ENCODE measurements at regions not wholly inside any gene's neighbourhood (a gene's known extent, or its start where the extent isn't known, plus 50 kb on each side); places are given as distances from the start of the nearest gene placed in this dataset.

DNA sequence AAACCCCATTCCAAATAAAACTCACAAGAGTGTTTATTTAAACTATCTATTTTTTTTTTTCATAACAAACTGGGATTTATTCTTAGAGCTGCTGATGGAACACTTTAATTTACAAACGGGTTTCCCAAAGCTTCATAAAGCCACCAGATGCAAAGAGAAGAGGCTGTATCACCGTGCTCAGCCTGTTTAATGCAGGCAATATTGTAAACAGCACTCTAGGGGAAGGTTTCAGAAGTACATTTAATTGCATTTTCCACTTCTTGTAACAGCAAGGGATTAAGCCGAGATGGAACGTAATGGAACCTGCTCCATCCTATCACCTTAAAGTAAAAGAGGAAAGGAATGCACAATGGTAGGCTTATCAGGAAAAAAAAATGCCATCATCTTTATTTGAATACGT, 550.6 kb upstream of the ARGLU1 start:
- no peak for DNase-seq
- no peaks in the 10 kb centered on the region for H3K9me3 ChIP-seq
- H3K4me3 ChIP-seq, result no peak overlapping the region
- H3K27ac ChIP-seq, result no peak overlapping the region
- H3K27me3 ChIP-seq, result no peaks in the 10 kb centered on the region
- TF ChIP-seq, protein P1, sequence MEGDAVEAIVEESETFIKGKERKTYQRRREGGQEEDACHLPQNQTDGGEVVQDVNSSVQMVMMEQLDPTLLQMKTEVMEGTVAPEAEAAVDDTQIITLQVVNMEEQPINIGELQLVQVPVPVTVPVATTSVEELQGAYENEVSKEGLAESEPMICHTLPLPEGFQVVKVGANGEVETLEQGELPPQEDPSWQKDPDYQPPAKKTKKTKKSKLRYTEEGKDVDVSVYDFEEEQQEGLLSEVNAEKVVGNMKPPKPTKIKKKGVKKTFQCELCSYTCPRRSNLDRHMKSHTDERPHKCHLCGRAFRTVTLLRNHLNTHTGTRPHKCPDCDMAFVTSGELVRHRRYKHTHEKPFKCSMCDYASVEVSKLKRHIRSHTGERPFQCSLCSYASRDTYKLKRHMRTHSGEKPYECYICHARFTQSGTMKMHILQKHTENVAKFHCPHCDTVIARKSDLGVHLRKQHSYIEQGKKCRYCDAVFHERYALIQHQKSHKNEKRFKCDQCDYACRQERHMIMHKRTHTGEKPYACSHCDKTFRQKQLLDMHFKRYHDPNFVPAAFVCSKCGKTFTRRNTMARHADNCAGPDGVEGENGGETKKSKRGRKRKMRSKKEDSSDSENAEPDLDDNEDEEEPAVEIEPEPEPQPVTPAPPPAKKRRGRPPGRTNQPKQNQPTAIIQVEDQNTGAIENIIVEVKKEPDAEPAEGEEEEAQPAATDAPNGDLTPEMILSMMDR (IDR thresholded peaks at IDR 0.05), result no peak
- TF ChIP-seq POLR2A (IDR thresholded peaks at IDR 0.05), result no peak
- no peaks in the 10 kb centered on the region for H3K4me1 ChIP-seq
- intact Hi-C loops (cut with DNase I; ENCODE audit: low total_unique reads), result no loop called here
- H3K36me3 ChIP-seq, result no peaks in the 10 kb centered on the region

DNA sequence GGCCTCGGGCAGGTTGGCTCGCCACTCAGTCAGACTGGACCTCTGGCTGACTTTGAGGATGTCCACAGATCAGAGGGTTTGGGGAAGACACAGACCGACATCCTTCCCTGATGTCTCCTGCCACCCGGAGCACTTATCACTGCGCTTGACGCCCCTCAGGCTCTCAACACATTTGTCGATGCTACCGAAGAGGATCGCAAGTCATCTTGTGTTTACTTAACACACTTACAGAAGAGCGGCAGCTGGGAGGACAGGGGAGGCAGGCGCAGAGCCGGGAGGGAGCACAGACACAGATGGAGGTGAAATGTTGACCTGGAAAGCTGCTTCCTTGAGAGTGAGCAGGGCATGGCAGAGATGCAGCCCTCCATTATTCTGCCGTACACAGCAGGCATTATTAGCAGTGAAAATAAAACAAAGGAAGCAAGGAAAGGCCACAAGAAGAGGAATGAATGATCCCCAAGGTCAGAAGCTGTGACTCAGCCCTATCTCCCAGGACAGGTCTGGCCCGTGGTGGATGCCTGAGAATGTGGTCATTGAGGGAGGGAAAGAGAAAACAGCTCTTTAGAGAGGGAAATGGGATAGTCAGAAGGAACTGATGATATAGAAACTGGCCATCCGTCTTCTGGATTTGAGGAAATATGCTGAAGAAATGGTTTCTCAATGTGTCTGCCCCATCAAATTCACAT, 549.5 kb upstream of the ARGLU1 start:
- intact Hi-C loops (cut with DNase I; ENCODE audit: low total_unique reads), result no loop called here
- Histone ChIP-seq H3K36me3 (no peaks in the 10 kb centered on the region), H3K27me3 (no peaks in the 10 kb centered on the region), H3K4me3 (no peak overlapping the region), H3K9me3 (no peaks in the 10 kb centered on the region), H3K27ac (no peak overlapping the region), H3K4me1 (no peaks in the 10 kb centered on the region)
- no peak for DNase-seq
- no peak for TF ChIP-seq POLR2A (IDR thresholded peaks at IDR 0.05)
- TF ChIP-seq, protein P1 (IDR thresholded peaks at IDR 0.05), result no peak

- no peak for DNase-seq
- no peak overlapping the region for H3K27ac ChIP-seq
- H3K4me1 ChIP-seq, result no peaks in the 10 kb centered on the region
- no peak for TF ChIP-seq POLR2A (IDR thresholded peaks at IDR 0.05)
- TF ChIP-seq, protein P1 (IDR thresholded peaks at IDR 0.05), result no peak
- no peaks in the 10 kb centered on the region for H3K27me3 ChIP-seq
- intact Hi-C loops (cut with DNase I; ENCODE audit: low total_unique reads), result no loop called here
- H3K9me3 ChIP-seq, result no peaks in the 10 kb centered on the region
- H3K36me3 ChIP-seq, result no peaks in the 10 kb centered on the region
- no peak overlapping the region for H3K4me3 ChIP-seq
These were observed 545.5 kb upstream of the ARGLU1 start for GRCh38 chr13:107113387-107113786.

DNA sequence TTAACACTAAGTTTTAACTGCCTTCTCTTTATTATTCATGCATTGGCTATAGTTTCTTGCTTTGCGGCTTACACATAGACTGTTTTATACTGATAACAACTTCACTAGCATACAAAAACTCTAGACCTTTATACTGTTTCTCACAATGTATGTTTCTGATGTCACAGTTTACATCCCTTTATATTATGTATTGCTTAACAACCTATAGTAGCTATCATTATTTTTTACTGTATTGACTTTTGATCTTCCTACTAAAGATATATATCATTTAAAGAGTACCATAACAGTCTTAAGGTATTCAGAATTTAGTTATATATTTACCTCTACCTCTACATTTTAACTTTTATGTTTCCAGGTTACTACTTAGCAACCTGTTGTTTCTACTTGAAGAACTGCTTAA, 543.3 kb upstream of the ARGLU1 start:
- no peak for DNase-seq
- no peaks in the 10 kb centered on the region for H3K27me3 ChIP-seq
- no peak overlapping the region for H3K4me3 ChIP-seq
- no peak overlapping the region for H3K27ac ChIP-seq
- no peaks in the 10 kb centered on the region for H3K9me3 ChIP-seq
- H3K36me3 ChIP-seq, result no peaks in the 10 kb centered on the region
- intact Hi-C loops (cut with DNase I; ENCODE audit: low total_unique reads), result no loop called here
- no peaks in the 10 kb centered on the region for H3K4me1 ChIP-seq
- no peak for TF ChIP-seq POLR2A (IDR thresholded peaks at IDR 0.05)
- TF ChIP-seq, protein P1 (IDR thresholded peaks at IDR 0.05), result no peak

DNA sequence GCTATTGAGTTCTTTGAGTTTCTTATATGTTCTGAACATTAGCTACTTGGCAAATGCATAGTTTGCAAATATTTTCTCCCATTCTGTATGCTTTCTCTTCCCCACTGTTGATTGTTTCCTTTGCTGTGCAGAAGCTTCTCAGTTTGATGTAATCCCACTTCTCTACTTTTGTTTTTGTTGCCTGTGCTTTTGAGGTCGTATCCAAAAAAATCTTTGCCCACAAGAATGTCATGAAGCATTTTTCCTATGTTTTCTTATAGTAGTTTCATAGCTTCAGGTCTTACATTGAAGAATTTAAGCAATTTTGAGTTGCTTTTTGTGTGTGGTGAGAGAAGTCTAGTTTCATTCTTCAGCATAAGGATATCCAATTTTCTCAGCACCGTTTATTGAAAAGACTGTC, 536.7 kb upstream of the ARGLU1 start:
- Histone ChIP-seq H3K4me3 (no peak overlapping the region), H3K27me3 (no peaks in the 10 kb centered on the region), H3K27ac (no peak overlapping the region), H3K36me3 (no peaks in the 10 kb centered on the region), H3K9me3 (no peaks in the 10 kb centered on the region), H3K4me1 (no peaks in the 10 kb centered on the region)
- intact Hi-C loops (cut with DNase I; ENCODE audit: low total_unique reads), result no loop called here
- TF ChIP-seq POLR2A (IDR thresholded peaks at IDR 0.05), result no peak
- TF ChIP-seq, protein P1 (IDR thresholded peaks at IDR 0.05), result no peak
- no peak for DNase-seq
